ENCODE measurements at regions not wholly inside any gene's neighbourhood (a gene's known extent, or its start where the extent isn't known, plus 50 kb on each side); places are given as distances from the start of the nearest gene placed in this dataset.

DNA sequence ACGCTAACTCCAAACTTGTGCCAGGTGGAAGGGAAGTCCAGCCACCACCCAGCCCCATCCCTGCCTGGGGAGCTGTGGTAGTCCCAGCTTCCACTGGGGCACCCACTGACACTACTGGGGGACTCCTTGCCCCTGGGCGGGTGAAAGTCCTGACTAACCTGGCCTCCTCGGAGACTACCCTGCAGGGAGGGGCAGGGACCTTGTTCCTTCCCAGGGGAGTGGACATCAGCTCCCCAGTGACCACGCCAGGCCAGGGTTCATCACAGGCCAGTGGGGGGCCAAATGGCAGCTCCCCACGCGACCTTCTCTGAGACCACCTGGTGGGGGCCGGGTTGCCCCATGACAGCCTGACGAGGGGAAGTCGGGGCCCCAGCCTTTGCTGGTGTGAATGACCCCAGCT is 420.0 kb upstream of the SALL3 start:
- Mint-ChIP-seq H3K27ac (no peak overlapping the region), H3K36me3 (no peaks in the 10 kb centered on the region), H3K4me1 (no peaks in the 10 kb centered on the region), H3K27me3 (no peaks in the 10 kb centered on the region), H3K4me3 (no peak overlapping the region), H3K9me3 (peaks cover 7 to 16% (median 15%) of the 10 kb centered on the region in 3 donors)
- H3K4me3 ChIP-seq (ENCODE audit: control insufficient read depth in 1 of 2, extremely low read depth in 1 of 2, low read length in 1 of 2): no peak overlapping the region
- H3K9me3 ChIP-seq: no peaks in the 10 kb centered on the region
- ChIA-PET CTCF (no interaction called here), POLR2A (no interaction called here)
- 95% methylated on average over 8 of the region's 9 CpGs for WGBS (ENCODE audit: insufficient coverage)
- H3K27ac ChIP-seq (ENCODE audit: low read length): no peak overlapping the region
- peaks cover 0 to 9% of the 10 kb centered on the region in 2 experiments for H3K27me3 ChIP-seq (replicated peaks in 1 of 2; ENCODE audit: control insufficient read depth in 2 of 2, extremely low read depth in 1 of 2, insufficient read depth in 2 of 2, low read length in 1 of 2)
- H3K36me3 ChIP-seq (ENCODE audit: control insufficient read depth in 2 of 2, extremely low read depth in 1 of 2, insufficient read depth in 1 of 2, low read length in 1 of 2): no peaks in the 10 kb centered on the region
- ATAC-seq (replicated peaks in 1 of 4) (no peak), DNase-seq (no peak)
- no peaks in the 10 kb centered on the region for H3K4me1 ChIP-seq (ENCODE audit: control insufficient read depth in 1 of 2, extremely low read depth in 1 of 2, insufficient read depth in 2 of 2, low read length in 2 of 2)

- peaks cover 0 to 4% (median 4%) of the 10 kb centered on the region in 3 donors for H3K9me3 Mint-ChIP-seq
- DNase-seq (no peak), ATAC-seq (replicated peaks in 1 of 4) (no peak)
- peaks cover 0 to 14% of the 10 kb centered on the region in 2 experiments for H3K27me3 ChIP-seq (replicated peaks in 1 of 2; ENCODE audit: control insufficient read depth in 2 of 2, extremely low read depth in 1 of 2, insufficient read depth in 2 of 2, low read length in 1 of 2)
- no peaks in the 10 kb centered on the region for H3K4me1 Mint-ChIP-seq
- no peak overlapping the region for H3K4me3 Mint-ChIP-seq
- H3K9me3 ChIP-seq: no peaks in the 10 kb centered on the region
- H3K36me3 ChIP-seq (ENCODE audit: control insufficient read depth in 2 of 2, extremely low read depth in 1 of 2, insufficient read depth in 1 of 2, low read length in 1 of 2): no peaks in the 10 kb centered on the region
- H3K27me3 Mint-ChIP-seq: no peaks in the 10 kb centered on the region
- ChIA-PET POLR2A (no interaction called here), CTCF (no interaction called here)
- no peak overlapping the region for H3K27ac ChIP-seq (ENCODE audit: low read length)
- H3K36me3 Mint-ChIP-seq: no peaks in the 10 kb centered on the region
- H3K4me3 ChIP-seq (ENCODE audit: control insufficient read depth in 1 of 2, extremely low read depth in 1 of 2, low read length in 1 of 2): no peak overlapping the region
- no peak overlapping the region for H3K27ac Mint-ChIP-seq
- no peaks in the 10 kb centered on the region for H3K4me1 ChIP-seq (ENCODE audit: control insufficient read depth in 1 of 2, extremely low read depth in 1 of 2, insufficient read depth in 2 of 2, low read length in 2 of 2)
- 90% methylated on average over 19 of the region's 22 CpGs for WGBS (ENCODE audit: insufficient coverage)
Observed at GRCh38 chr18:78561757-78562510, 417.7 kb upstream of the SALL3 start.

DNA sequence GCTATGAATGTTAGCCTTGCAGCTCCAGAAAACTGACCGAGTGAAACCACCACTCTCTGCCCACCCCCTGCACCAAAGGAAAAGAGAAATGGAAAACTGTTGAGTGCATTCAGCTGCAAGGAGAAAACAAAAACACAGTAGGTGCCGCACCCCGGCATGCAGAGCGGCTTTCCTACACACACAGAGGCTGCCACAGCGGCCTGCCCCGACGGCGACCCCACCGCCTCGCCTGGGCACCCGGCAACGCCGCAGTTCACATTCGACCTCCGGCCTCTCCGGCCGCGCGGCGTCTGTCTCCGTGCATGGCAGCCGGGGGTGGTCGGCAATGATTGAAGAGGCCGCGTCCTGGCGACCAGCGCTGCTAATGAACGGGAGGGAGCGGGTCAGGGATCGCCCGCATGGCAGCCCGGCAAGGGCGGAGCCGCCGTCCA is 417.1 kb upstream of the SALL3 start:
- ChIA-PET POLR2A (no interaction called here), CTCF (no interaction called here)
- no peak for DNase-seq

DNA sequence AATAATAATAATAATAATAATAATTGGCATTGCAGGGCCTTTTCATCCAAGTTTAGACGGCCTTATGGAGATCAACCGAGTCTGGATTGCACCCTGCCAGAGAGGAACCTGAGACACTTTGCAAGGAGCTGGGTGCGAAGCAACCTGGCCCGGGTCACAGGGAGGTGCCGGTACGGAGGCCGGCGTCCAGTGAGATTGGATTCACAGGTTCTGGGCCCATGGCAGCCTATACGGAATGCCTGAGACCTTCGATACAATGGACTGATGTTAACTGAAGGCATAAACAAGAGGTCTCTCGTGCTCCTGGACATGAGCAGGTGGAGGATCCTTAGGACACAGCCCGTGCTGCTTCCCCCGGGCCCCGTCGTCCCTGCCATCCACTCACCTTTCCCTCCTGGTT is 416.5 kb upstream of the SALL3 start:
- Mint-ChIP-seq H3K4me3 (no peak overlapping the region), H3K27me3 (no peaks in the 10 kb centered on the region), H3K36me3 (no peaks in the 10 kb centered on the region), H3K4me1 (no peaks in the 10 kb centered on the region), H3K27ac (no peak overlapping the region), H3K9me3 (peaks cover 3 to 14% (median 4%) of the 10 kb centered on the region in 3 donors)
- H3K27me3 ChIP-seq (replicated peaks in 1 of 2; ENCODE audit: control insufficient read depth in 2 of 2, extremely low read depth in 1 of 2, insufficient read depth in 2 of 2, low read length in 1 of 2): peaks cover 0 to 14% of the 10 kb centered on the region in 2 experiments
- DNase-seq (no peak), ATAC-seq (replicated peaks in 1 of 4) (no peak)
- H3K36me3 ChIP-seq (ENCODE audit: control insufficient read depth in 2 of 2, extremely low read depth in 1 of 2, insufficient read depth in 1 of 2, low read length in 1 of 2): no peaks in the 10 kb centered on the region
- ChIA-PET POLR2A (no interaction called here), CTCF (no interaction called here)
- no peak overlapping the region for H3K4me3 ChIP-seq (ENCODE audit: control insufficient read depth in 1 of 2, extremely low read depth in 1 of 2, low read length in 1 of 2)
- H3K9me3 ChIP-seq: no peaks in the 10 kb centered on the region
- H3K4me1 ChIP-seq (ENCODE audit: control insufficient read depth in 1 of 2, extremely low read depth in 1 of 2, insufficient read depth in 2 of 2, low read length in 2 of 2): no peaks in the 10 kb centered on the region
- WGBS (ENCODE audit: insufficient coverage): 96% methylated on average over 8 of the region's 15 CpGs
- no peak overlapping the region for H3K27ac ChIP-seq (ENCODE audit: low read length)

More for the DNA sequence above, 417.1 kb upstream of the SALL3 start:
- H3K27ac ChIP-seq (ENCODE audit: low read length): no peak overlapping the region
- Mint-ChIP-seq H3K9me3 (peaks cover 3 to 10% (median 4%) of the 10 kb centered on the region in 3 donors), H3K4me3 (no peak overlapping the region), H3K27me3 (no peaks in the 10 kb centered on the region), H3K36me3 (no peaks in the 10 kb centered on the region), H3K4me1 (no peaks in the 10 kb centered on the region), H3K27ac (no peak overlapping the region)
- no peaks in the 10 kb centered on the region for H3K4me1 ChIP-seq (ENCODE audit: control insufficient read depth in 1 of 2, extremely low read depth in 1 of 2, insufficient read depth in 2 of 2, low read length in 2 of 2)
- H3K9me3 ChIP-seq: no peaks in the 10 kb centered on the region
- H3K4me3 ChIP-seq (ENCODE audit: control insufficient read depth in 1 of 2, extremely low read depth in 1 of 2, low read length in 1 of 2): no peak overlapping the region
- peaks cover 0 to 14% of the 10 kb centered on the region in 2 experiments for H3K27me3 ChIP-seq (replicated peaks in 1 of 2; ENCODE audit: control insufficient read depth in 2 of 2, extremely low read depth in 1 of 2, insufficient read depth in 2 of 2, low read length in 1 of 2)
- no peak for ATAC-seq (replicated peaks in 1 of 4)
- WGBS (ENCODE audit: insufficient coverage): 74% methylated on average over 30 of the region's 35 CpGs
- H3K36me3 ChIP-seq (ENCODE audit: control insufficient read depth in 2 of 2, extremely low read depth in 1 of 2, insufficient read depth in 1 of 2, low read length in 1 of 2): no peaks in the 10 kb centered on the region

- ChIA-PET POLR2A (no interaction called here), CTCF (no interaction called here)
- no peak for DNase-seq
- Histone ChIP-seq H3K27ac (ENCODE audit: low read length) (no peak overlapping the region), H3K4me3 (ENCODE audit: control insufficient read depth in 1 of 2, extremely low read depth in 1 of 2, low read length in 1 of 2) (no peak overlapping the region), H3K27me3 (replicated peaks in 1 of 2; ENCODE audit: control insufficient read depth in 2 of 2, extremely low read depth in 1 of 2, insufficient read depth in 2 of 2, low read length in 1 of 2) (peaks cover 0 to 14% of the 10 kb centered on the region in 2 experiments), H3K9me3 (no peaks in the 10 kb centered on the region), H3K36me3 (ENCODE audit: control insufficient read depth in 2 of 2, extremely low read depth in 1 of 2, insufficient read depth in 1 of 2, low read length in 1 of 2) (no peaks in the 10 kb centered on the region), H3K4me1 (ENCODE audit: control insufficient read depth in 1 of 2, extremely low read depth in 1 of 2, insufficient read depth in 2 of 2, low read length in 2 of 2) (no peaks in the 10 kb centered on the region)
- H3K4me1 Mint-ChIP-seq: no peaks in the 10 kb centered on the region
- H3K36me3 Mint-ChIP-seq: no peaks in the 10 kb centered on the region
- peaks cover 7 to 20% (median 9%) of the 10 kb centered on the region in 3 donors for H3K9me3 Mint-ChIP-seq
- no peaks in the 10 kb centered on the region for H3K27me3 Mint-ChIP-seq
- H3K27ac Mint-ChIP-seq: no peak overlapping the region
- 78% methylated on average over 5 of the region's 7 CpGs for WGBS (ENCODE audit: insufficient coverage)
- ATAC-seq (replicated peaks in 1 of 4): no peak
- no peak overlapping the region for H3K4me3 Mint-ChIP-seq
Observed at GRCh38 chr18:78564030-78564429, 415.6 kb upstream of the SALL3 start.

GRCh38 chr18:78564518-78564917 is 415.1 kb upstream of the SALL3 start:
- POLR2A ChIA-PET: no interaction called here
- no peaks in the 10 kb centered on the region for H3K27me3 Mint-ChIP-seq
- H3K4me1 ChIP-seq (ENCODE audit: control insufficient read depth in 1 of 2, extremely low read depth in 1 of 2, insufficient read depth in 2 of 2, low read length in 2 of 2): no peaks in the 10 kb centered on the region
- 91% methylated on average over 7 of the region's 14 CpGs for WGBS (ENCODE audit: insufficient coverage)
- no peak for DNase-seq
- no peaks in the 10 kb centered on the region for H3K36me3 Mint-ChIP-seq
- CTCF ChIA-PET: no interaction called here
- peaks cover 7 to 22% (median 10%) of the 10 kb centered on the region in 3 donors for H3K9me3 Mint-ChIP-seq
- no peaks in the 10 kb centered on the region for H3K36me3 ChIP-seq (ENCODE audit: control insufficient read depth in 2 of 2, extremely low read depth in 1 of 2, insufficient read depth in 1 of 2, low read length in 1 of 2)
- no peak for ATAC-seq (replicated peaks in 1 of 4)
- H3K4me1 Mint-ChIP-seq: no peaks in the 10 kb centered on the region
- H3K27me3 ChIP-seq (replicated peaks in 1 of 2; ENCODE audit: control insufficient read depth in 2 of 2, extremely low read depth in 1 of 2, insufficient read depth in 2 of 2, low read length in 1 of 2): peaks cover 0 to 14% of the 10 kb centered on the region in 2 experiments
- no peak overlapping the region for H3K4me3 Mint-ChIP-seq
- H3K27ac ChIP-seq (ENCODE audit: low read length): no peak overlapping the region
- H3K27ac Mint-ChIP-seq: no peak overlapping the region
- no peak overlapping the region for H3K4me3 ChIP-seq (ENCODE audit: control insufficient read depth in 1 of 2, extremely low read depth in 1 of 2, low read length in 1 of 2)
- no peaks in the 10 kb centered on the region for H3K9me3 ChIP-seq
